GM12873 (cell line): ENCODE measurements at regions not wholly inside any gene's neighbourhood (a gene's known extent, or its start where the extent isn't known, plus 50 kb on each side); places are given as distances from the start of the nearest gene placed in this dataset.

ENCODE experiments used
- CTCF ChIP-seq: IDR thresholded peaks from 2 replicates; pipeline ENCODE4 v1.5.1; 2012; ENCODE audit warnings: low read depth, mild to moderate bottlenecking, moderate library complexity, low read length, control low read depth; ENCODE audit not compliant: insufficient read depth; ENCODE audit errors: missing control alignments

GRCh38 chr10:3235395-3235794 lies 62.8 kb upstream of the PITRM1 start:
- no peak for TF ChIP-seq CTCF

GRCh38 chr10:3233486-3233990 lies 61.0 kb upstream of the PITRM1 start:
- TF ChIP-seq CTCF = no peak

- TF ChIP-seq CTCF = no peak
Measured at GRCh38 chr10:3231951-3232730, 59.6 kb upstream of the PITRM1 start.

- TF ChIP-seq CTCF = no peak
Measured at GRCh38 chr10:3229815-3230214, 57.2 kb upstream of the PITRM1 start.

- no peak for TF ChIP-seq CTCF
Measured at GRCh38 chr10:3228629-3228945, 56.0 kb upstream of the PITRM1 start.

- TF ChIP-seq CTCF = no peak
Measured at GRCh38 chr10:3226960-3227744, 54.6 kb upstream of the PITRM1 start.

GRCh38 chr10:3225561-3225960 lies 53.0 kb upstream of the PITRM1 start:
- TF ChIP-seq CTCF = no peak
